GM12878 (cell line): ENCODE measurements at regions not wholly inside any gene's neighbourhood (a gene's known extent, or its start where the extent isn't known, plus 50 kb on each side); places are given as distances from the start of the nearest gene placed in this dataset.

Experiments used
- ATAC-seq: fragments of 200-7000 bp; cut with Tn5 transposase; 3 replicates; pipeline ENCODE4 v1.9.1; 2020; ENCODE audit warnings: mild to moderate bottlenecking, moderate library complexity
- BruUV-seq: library from RNA; stranded (reverse); fragments of 400-500 nt; replicated peaks from 2 replicates; lab custom pipeline; 2021; lab: Mats Ljungman, UMichigan
- CTCF ChIA-PET: fragments of 300-600 bp; sonication (Branson Sonifier 250); formaldehyde crosslinking; extraction: SDS; loops from one replicate; lab custom pipeline; 2021; ENCODE audit warnings: inconsistent platforms; lab: Yijun Ruan, JAX
- POLR2A ChIA-PET: fragments of 350-600 bp; formaldehyde crosslinking; extraction: SDS; loops from one replicate; lab custom pipeline; 2021; ENCODE audit warnings: inconsistent platforms; lab: Charles Lee
- RAD21 ChIA-PET: fragments of 300-600 bp; sonication (Branson Sonifier 250); formaldehyde crosslinking; loops from one replicate; lab custom pipeline; 2023; ENCODE audit warnings: antibody characterized with exemption; ENCODE audit not compliant: unreplicated experiment; lab: Charles Lee
- SMC1A ChIA-PET: fragments of 300-600 bp; sonication (Branson Sonifier 250); formaldehyde crosslinking; loops from one replicate; lab custom pipeline; 2023; ENCODE audit not compliant: unreplicated experiment, uncharacterized antibody; lab: Charles Lee
- DNase-seq: peaks from one replicate; pipeline ENCODE4 v3.0.0-alpha.2; 2011; ENCODE audit warnings: low read depth, low spot score
- FAIRE-seq: peaks from 3 replicates; lab custom pipeline; 2011; peaks lifted over from hg19 to GRCh38; lab: Jason Lieb, UNC
- H2AFZ ChIP-seq: 2 replicates; pipeline ENCODE4 v1.6.0; 2011; ENCODE audit warnings: low read depth, low read length, control low read depth; ENCODE audit not compliant: control insufficient read depth
- H3K27ac ChIP-seq: 2 replicates; pipeline ENCODE4 v1.5.1; 2011; ENCODE audit warnings: control low read depth; ENCODE audit not compliant: control insufficient read depth, insufficient read depth
- H3K27me3 ChIP-seq, 2 experiments: replicated peaks in 1 of 2; 2 replicates each; pipeline versions ENCODE4 v1.6.0 to v1.6.1; 2011; ENCODE audit warnings: low read length in 1 of 2; ENCODE audit not compliant: control insufficient read depth in 2 of 2, insufficient read depth in 2 of 2
- H3K36me3 ChIP-seq, 2 experiments: 2 replicates each; pipeline ENCODE4 v1.5.1; 2011; ENCODE audit warnings: low read length in 1 of 2; ENCODE audit not compliant: control insufficient read depth in 2 of 2, insufficient read depth in 2 of 2
- H3K4me1 ChIP-seq: 2 replicates; pipeline ENCODE4 v1.6.1; 2011; ENCODE audit warnings: mild to moderate bottlenecking, low read length, moderate library complexity, mixed read lengths; ENCODE audit not compliant: control insufficient read depth, insufficient read depth
- H3K4me2 ChIP-seq: 2 replicates; pipeline ENCODE4 v1.6.0; 2011; ENCODE audit warnings: control low read depth; ENCODE audit not compliant: control insufficient read depth, insufficient read depth
- H3K4me3 ChIP-seq: fragments of 200-600 bp; sonication (generic); 2 replicates; pipeline ENCODE4 v1.5.1; 2016
- H3K79me2 ChIP-seq: 2 replicates; pipeline ENCODE4 v1.6.0; 2011; ENCODE audit warnings: low read length; ENCODE audit not compliant: control insufficient read depth, insufficient read depth
- H3K9ac ChIP-seq: 2 replicates; pipeline ENCODE4 v1.8.0; 2011; ENCODE audit warnings: low read length, control low read depth, mixed read lengths; ENCODE audit not compliant: control insufficient read depth, insufficient read depth
- H3K9me3 ChIP-seq: replicated peaks from 3 replicates; pipeline ENCODE4 v1.5.1; 2011; ENCODE audit warnings: mild to moderate bottlenecking, low read length; ENCODE audit not compliant: control insufficient read depth, insufficient read depth
- H4K20me1 ChIP-seq: 2 replicates; pipeline ENCODE4 v1.6.0; 2011; ENCODE audit not compliant: control insufficient read depth, insufficient read depth
- BACH1 ChIP-seq: fragments of 450-650 bp; IDR thresholded peaks from 2 replicates; pipeline ENCODE4 v1.6.1; 2017; ENCODE audit warnings: mild to moderate bottlenecking, borderline replicate concordance
- CBFB ChIP-seq: IDR thresholded peaks from 2 replicates; pipeline ENCODE4 v1.6.1; 2016; ENCODE audit warnings: antibody characterized with exemption, low read depth
- CEBPZ ChIP-seq: fragments of 150-350 bp; IDR thresholded peaks from 2 replicates; pipeline ENCODE4 v1.6.1; 2016; ENCODE audit warnings: low read depth, low read length
- CREB1 ChIP-seq: IDR thresholded peaks from 2 replicates; pipeline ENCODE4 v1.6.1; 2012; ENCODE audit warnings: low read depth, mild to moderate bottlenecking, inconsistent platforms
- IKZF2 ChIP-seq, 2 experiments: fragments of 450-650 bp; IDR thresholded peaks; 2 replicates each; pipeline ENCODE4 v1.6.1; 2017; ENCODE audit warnings: mild to moderate bottlenecking in 2 of 2, moderate library complexity in 2 of 2
- JUND ChIP-seq: IDR thresholded peaks from 2 replicates; pipeline ENCODE4 v1.6.1; 2012; ENCODE audit warnings: low read depth, mild to moderate bottlenecking, low read length, improper control_type of control experiment, moderate library complexity
- NR2F1 ChIP-seq: fragments of 450-650 bp; conservative IDR thresholded peaks from 2 replicates; pipeline ENCODE4 v1.6.1; 2017; ENCODE audit warnings: mild to moderate bottlenecking
- PML ChIP-seq: IDR thresholded peaks from 2 replicates; pipeline ENCODE4 v1.6.1; 2012; ENCODE audit warnings: low read length, inconsistent platforms
- RCOR1 ChIP-seq: conservative IDR thresholded peaks from 2 replicates; pipeline ENCODE4 v1.6.1; 2012; ENCODE audit warnings: low read depth, low read length, improper control_type of control experiment
- SIX5 ChIP-seq: IDR thresholded peaks from 2 replicates; pipeline ENCODE4 v1.6.1; 2011; ENCODE audit warnings: mild to moderate bottlenecking, low read depth, low read length, moderate library complexity; ENCODE audit not compliant: severe bottlenecking
- SP1 ChIP-seq: IDR thresholded peaks from one replicate; pipeline ENCODE4 v1.6.1; 2011; ENCODE audit warnings: low read depth, low read length
- SUPT20H ChIP-seq: IDR thresholded peaks from 2 replicates; pipeline ENCODE4 v1.6.1; 2011; ENCODE audit warnings: low read depth, mild to moderate bottlenecking, low read length, moderate library complexity, borderline replicate concordance; ENCODE audit not compliant: control insufficient read depth
- ZBTB33 ChIP-seq: fragments of 450-650 bp; IDR thresholded peaks from 2 replicates; pipeline ENCODE4 v1.6.1; 2017; ENCODE audit warnings: mild to moderate bottlenecking
- ZNF274 ChIP-seq: IDR thresholded peaks from one replicate; pipeline ENCODE4 v1.8.0; 2011; ENCODE audit not compliant: insufficient read length, insufficient read depth
- WGBS: methylation state at CpG from one replicate; pipeline ENCODE4 v1.1.6; 2016; ENCODE audit warnings: low lambda C conversion rate; ENCODE audit not compliant: insufficient replicate concordance, insufficient coverage; ENCODE audit errors: missing lambda C conversion rate; 5-methylcytosine and 5-hydroxymethylcytosine counted together
- in situ Hi-C: fragments of 300-500 bp; cut with MboI; formaldehyde crosslinking; loops from 9 replicates; pipeline ENCODE4 v1.14.3; 2018; ENCODE audit warnings: mixed read lengths
- intact Hi-C: fragments of 100-400 bp; cut with micrococcal nuclease; formaldehyde crosslinking; loops from one replicate; pipeline ENCODE4 v1.14.2; 2022; ENCODE audit not compliant: unreplicated experiment
- TF ChIP-seq, protein P1 (sequence below): IDR thresholded peaks from 2 replicates; pipeline ENCODE4 v1.6.1; 2012; ENCODE audit warnings: low read length, inconsistent platforms
- TF ChIP-seq, protein P2 (sequence below): IDR thresholded peaks from 2 replicates; pipeline ENCODE4 v1.6.1; 2011; ENCODE audit warnings: mild to moderate bottlenecking, low read depth, low read length, moderate library complexity; ENCODE audit not compliant: insufficient replicate concordance

DNA sequence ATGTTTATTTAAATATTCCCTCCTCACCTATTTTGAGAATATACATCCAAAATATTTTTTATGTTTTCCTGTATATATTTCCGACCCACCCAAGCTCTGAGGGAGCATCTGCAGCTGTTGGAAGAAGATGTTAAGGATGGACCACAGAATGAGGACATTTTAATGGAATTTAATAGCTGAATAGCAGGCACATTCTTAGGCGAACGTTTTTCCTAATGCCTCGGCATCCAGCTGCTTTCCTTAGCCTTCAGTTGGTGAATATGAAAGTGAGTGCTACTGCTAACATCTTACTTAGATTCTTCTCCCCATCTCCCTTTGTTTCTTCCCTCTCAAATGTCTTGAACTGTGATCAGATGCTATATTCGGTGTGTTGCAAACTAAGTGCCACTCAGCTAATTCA lies 158.0 kb upstream of the CTSO start:
- POLR2A ChIA-PET, result no interaction called here
- TF ChIP-seq BACH1 (no peak), NR2F1 (no peak), PML (no peak), CREB1 (no peak), SUPT20H (no peak), RCOR1 (no peak), JUND (no peak), SP1 (no peak), CEBPZ (no peak), IKZF2 (IDR thresholded peaks at IDR 0.05) (no peak), SIX5 (no peak), ZNF274 (no peak), ZBTB33 (no peak), CBFB (no peak)
- TF ChIP-seq, protein P1, sequence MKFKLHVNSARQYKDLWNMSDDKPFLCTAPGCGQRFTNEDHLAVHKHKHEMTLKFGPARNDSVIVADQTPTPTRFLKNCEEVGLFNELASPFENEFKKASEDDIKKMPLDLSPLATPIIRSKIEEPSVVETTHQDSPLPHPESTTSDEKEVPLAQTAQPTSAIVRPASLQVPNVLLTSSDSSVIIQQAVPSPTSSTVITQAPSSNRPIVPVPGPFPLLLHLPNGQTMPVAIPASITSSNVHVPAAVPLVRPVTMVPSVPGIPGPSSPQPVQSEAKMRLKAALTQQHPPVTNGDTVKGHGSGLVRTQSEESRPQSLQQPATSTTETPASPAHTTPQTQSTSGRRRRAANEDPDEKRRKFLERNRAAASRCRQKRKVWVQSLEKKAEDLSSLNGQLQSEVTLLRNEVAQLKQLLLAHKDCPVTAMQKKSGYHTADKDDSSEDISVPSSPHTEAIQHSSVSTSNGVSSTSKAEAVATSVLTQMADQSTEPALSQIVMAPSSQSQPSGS, result no peak
- TF ChIP-seq, protein P2, sequence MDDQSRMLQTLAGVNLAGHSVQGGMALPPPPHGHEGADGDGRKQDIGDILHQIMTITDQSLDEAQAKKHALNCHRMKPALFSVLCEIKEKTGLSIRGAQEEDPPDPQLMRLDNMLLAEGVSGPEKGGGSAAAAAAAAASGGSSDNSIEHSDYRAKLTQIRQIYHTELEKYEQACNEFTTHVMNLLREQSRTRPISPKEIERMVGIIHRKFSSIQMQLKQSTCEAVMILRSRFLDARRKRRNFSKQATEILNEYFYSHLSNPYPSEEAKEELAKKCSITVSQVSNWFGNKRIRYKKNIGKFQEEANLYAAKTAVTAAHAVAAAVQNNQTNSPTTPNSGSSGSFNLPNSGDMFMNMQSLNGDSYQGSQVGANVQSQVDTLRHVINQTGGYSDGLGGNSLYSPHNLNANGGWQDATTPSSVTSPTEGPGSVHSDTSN, result no peak

More for the DNA sequence above, 158.0 kb upstream of the CTSO start:
- ChIA-PET SMC1A (interaction anchor here (0.8 to 3.1 kb wide), 2 partner anchors 400 to 856 kb away, joined by 3 to 21 read pairs; no protein-coding TSS in a partner anchor), RAD21 (no interaction called here), CTCF (interaction anchor here (0.7 to 3.2 kb wide), 6 partner anchors 32 to 708 kb away, joined by 3 to 22 read pairs (median 5); no protein-coding TSS in a partner anchor)
- in situ Hi-C loops (no loop called here), intact Hi-C loops (loop anchor here (10.0 kb wide), 1 partner anchor 853 kb away; no protein-coding TSS in a partner anchor)
- H3K79me2 ChIP-seq, result no peaks in the 10 kb centered on the region
- WGBS, result 7% methylated on average over 5 of the region's 5 CpGs
- no peaks in the 10 kb centered on the region for H3K36me3 ChIP-seq
- no peak for DNase-seq
- no peaks in the 10 kb centered on the region for H3K9me3 ChIP-seq
- no peaks in the 10 kb centered on the region for H3K4me1 ChIP-seq
- no peak for FAIRE-seq
- H3K4me2 ChIP-seq, result no peak overlapping the region
- BruUV-seq, result no TSS peak
- H3K9ac ChIP-seq, result no peak overlapping the region
- H3K4me3 ChIP-seq, result no peak overlapping the region
- ATAC-seq, result no peak
- H4K20me1 ChIP-seq, result no peaks in the 10 kb centered on the region
- no peak overlapping the region for H2AFZ ChIP-seq
- no peaks in the 10 kb centered on the region for H3K27me3 ChIP-seq
- no peak overlapping the region for H3K27ac ChIP-seq
